ENCODE measurements at regions not wholly inside any gene's neighbourhood (a gene's known extent, or its start where the extent isn't known, plus 50 kb on each side); places are given as distances from the start of the nearest gene placed in this dataset.

GRCh38 chr5:174617285-174617684 lies 107.1 kb upstream of the MSX2 start:
- TF ChIP-seq CTCF (IDR thresholded peaks at IDR 0.05) (no peak), POLR2A (IDR thresholded peaks at IDR 0.05) (no peak)
